CD4-positive, alpha-beta T cell (primary cell): ENCODE measurements at regions not wholly inside any gene's neighbourhood (a gene's known extent, or its start where the extent isn't known, plus 50 kb on each side); places are given as distances from the start of the nearest gene placed in this dataset.

Experiments
- ATAC-seq: fragments of 200-7000 bp; cut with Tn5 transposase; one replicate; pipeline ENCODE4 v1.10.0; 2022; ENCODE audit warnings: mild to moderate bottlenecking; ENCODE audit not compliant: poor library complexity
- CTCF ChIA-PET: fragments of 350-600 bp; sonication (Branson Sonifier 250); formaldehyde crosslinking; loops from one replicate; lab custom pipeline; 2021; ENCODE audit warnings: antibody characterized with exemption, inconsistent platforms; lab: Charles Lee
- POLR2A ChIA-PET: fragments of 350-600 bp; sonication (Branson Sonifier 250); formaldehyde crosslinking; loops from one replicate; lab custom pipeline; 2021; ENCODE audit warnings: antibody characterized with exemption, inconsistent platforms; lab: Charles Lee
- DNase-seq, 14 experiments: peaks; one replicate each; pipeline ENCODE4 v3.0.0-alpha.2; 2013 to 2020; ENCODE audit warnings: mixed read lengths in 2 of 14
- H3K27ac ChIP-seq, 2 donors: one replicate each; pipeline versions ENCODE4 v1.5.1 to v1.7.0; 2013; ENCODE audit warnings: low read length in 2 of 2, low read depth in 1 of 2, mild to moderate bottlenecking in 1 of 2
- H3K27me3 ChIP-seq, 2 experiments: 1 replicate in 1 of 2; 2 replicates in 1 of 2; pipeline versions ENCODE4 v1.6.1 to v1.7.0; 2013; ENCODE audit warnings: low read length in 2 of 2, control low read depth in 1 of 2, mild to moderate bottlenecking in 1 of 2, moderate library complexity in 1 of 2; ENCODE audit not compliant: insufficient read depth in 2 of 2, control insufficient read depth in 1 of 2
- H3K36me3 ChIP-seq: one replicate; pipeline ENCODE4 v1.6.1; 2013; ENCODE audit warnings: low read length, control low read depth; ENCODE audit not compliant: insufficient read depth
- H3K4me1 ChIP-seq: one replicate; pipeline ENCODE4 v1.6.1; 2013; ENCODE audit warnings: low read length, control low read depth; ENCODE audit not compliant: insufficient read depth
- H3K4me3 ChIP-seq: one replicate; pipeline ENCODE4 v1.5.1; 2013; ENCODE audit warnings: mild to moderate bottlenecking, low read length, moderate library complexity
- H3K9me3 ChIP-seq, 2 experiments: 1 replicate in 1 of 2; 2 replicates in 1 of 2; pipeline versions ENCODE4 v1.6.1 to v1.7.0; 2013; ENCODE audit warnings: low read length in 2 of 2, mild to moderate bottlenecking in 2 of 2, control low read depth in 1 of 2, moderate library complexity in 1 of 2; ENCODE audit not compliant: control insufficient read depth in 1 of 2, insufficient read depth in 1 of 2
- H3K27ac Mint-ChIP-seq: one replicate; pipeline ENCODE4 v1.8.0; 2020; ENCODE audit warnings: mixed read lengths
- H3K27me3 Mint-ChIP-seq: one replicate; pipeline ENCODE4 v1.8.0; 2021; ENCODE audit warnings: mixed read lengths
- H3K36me3 Mint-ChIP-seq: one replicate; pipeline ENCODE4 v1.8.0; 2021; ENCODE audit warnings: low read depth, mixed read lengths
- H3K4me1 Mint-ChIP-seq: one replicate; pipeline ENCODE4 v1.8.0; 2021; ENCODE audit warnings: low read depth, mixed read lengths
- H3K4me3 Mint-ChIP-seq: one replicate; pipeline ENCODE4 v1.8.0; 2020; ENCODE audit warnings: mild to moderate bottlenecking, mixed read lengths
- H3K9me3 Mint-ChIP-seq: one replicate; pipeline ENCODE4 v1.8.0; 2020; ENCODE audit warnings: mixed read lengths
- intact Hi-C, 2 experiments: fragments of 100-400 bp; cut with DNase I in 1 of 2; cut with micrococcal nuclease in 1 of 2; formaldehyde crosslinking; loops; one replicate each; pipeline versions ENCODE4 v1.15.1 to v1.9.0; 2023 to 2025; cut with DNase I, micrococcal nuclease
- TF ChIP-seq, protein P1 (sequence below): fragments of 200-600 bp; IDR thresholded peaks from one replicate; pipeline ENCODE4 v1.8.0; 2022; ENCODE audit warnings: antibody characterized with exemption, mild to moderate bottlenecking

DNA sequence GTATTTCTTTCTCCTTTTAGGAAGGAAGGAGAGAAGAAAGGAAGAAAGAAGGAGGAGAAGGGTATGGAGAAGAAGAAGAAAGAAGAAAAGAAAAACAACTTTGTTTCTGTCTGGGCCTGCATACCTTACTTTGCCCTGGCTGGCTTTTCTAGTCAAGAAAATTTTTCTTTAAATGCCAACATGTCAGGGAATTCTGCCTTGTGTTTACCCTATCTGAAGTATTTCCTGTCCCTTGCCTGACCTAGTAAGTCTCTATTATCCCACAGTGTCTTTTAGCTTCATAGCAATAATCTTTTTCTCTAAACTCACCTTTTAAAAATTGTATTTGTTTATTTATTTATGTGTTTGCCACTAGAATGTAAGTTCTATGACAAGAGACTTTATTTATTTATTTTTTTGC, 1864.1 kb downstream of the EFNA5 start:
- POLR2A ChIA-PET: no interaction called here

DNA sequence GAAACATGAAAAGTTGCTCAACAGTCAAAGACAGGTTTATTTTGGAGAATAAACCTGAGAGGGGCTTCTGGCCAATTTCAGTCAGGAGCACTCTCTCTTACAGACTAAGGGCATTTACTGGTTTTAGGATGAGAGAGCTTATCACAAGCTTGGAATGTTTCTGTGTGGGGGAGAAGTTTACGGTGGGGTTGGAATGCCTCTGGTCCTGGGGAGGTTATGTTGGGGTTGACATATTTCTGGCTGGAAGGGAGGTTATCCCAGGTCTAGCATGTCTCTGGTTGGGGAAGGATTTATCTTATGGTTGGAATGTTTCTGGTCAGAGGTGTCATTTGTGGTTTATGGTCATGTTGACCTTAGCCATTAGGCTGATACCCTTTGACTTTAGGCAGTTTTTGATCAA, 1867.3 kb downstream of the EFNA5 start:
- Mint-ChIP-seq H3K4me1 (no peaks in the 10 kb centered on the region), H3K27me3 (no peaks in the 10 kb centered on the region), H3K27ac (no peak overlapping the region), H3K36me3 (no peaks in the 10 kb centered on the region), H3K9me3 (peaks cover 10% of the 10 kb centered on the region), H3K4me3 (no peak overlapping the region)
- TF ChIP-seq, protein P1, sequence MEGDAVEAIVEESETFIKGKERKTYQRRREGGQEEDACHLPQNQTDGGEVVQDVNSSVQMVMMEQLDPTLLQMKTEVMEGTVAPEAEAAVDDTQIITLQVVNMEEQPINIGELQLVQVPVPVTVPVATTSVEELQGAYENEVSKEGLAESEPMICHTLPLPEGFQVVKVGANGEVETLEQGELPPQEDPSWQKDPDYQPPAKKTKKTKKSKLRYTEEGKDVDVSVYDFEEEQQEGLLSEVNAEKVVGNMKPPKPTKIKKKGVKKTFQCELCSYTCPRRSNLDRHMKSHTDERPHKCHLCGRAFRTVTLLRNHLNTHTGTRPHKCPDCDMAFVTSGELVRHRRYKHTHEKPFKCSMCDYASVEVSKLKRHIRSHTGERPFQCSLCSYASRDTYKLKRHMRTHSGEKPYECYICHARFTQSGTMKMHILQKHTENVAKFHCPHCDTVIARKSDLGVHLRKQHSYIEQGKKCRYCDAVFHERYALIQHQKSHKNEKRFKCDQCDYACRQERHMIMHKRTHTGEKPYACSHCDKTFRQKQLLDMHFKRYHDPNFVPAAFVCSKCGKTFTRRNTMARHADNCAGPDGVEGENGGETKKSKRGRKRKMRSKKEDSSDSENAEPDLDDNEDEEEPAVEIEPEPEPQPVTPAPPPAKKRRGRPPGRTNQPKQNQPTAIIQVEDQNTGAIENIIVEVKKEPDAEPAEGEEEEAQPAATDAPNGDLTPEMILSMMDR: no peak
- ATAC-seq: no peak
- H3K27ac ChIP-seq: no peak overlapping the region
- peaks cover 0 to 8% of the 10 kb centered on the region in 2 experiments for H3K9me3 ChIP-seq
- ChIA-PET POLR2A (no interaction called here), CTCF (no interaction called here)
- no peaks in the 10 kb centered on the region for H3K27me3 ChIP-seq
- H3K4me1 ChIP-seq: no peaks in the 10 kb centered on the region
- DNase-seq: no peak
- intact Hi-C loops: no loop called here
- no peaks in the 10 kb centered on the region for H3K36me3 ChIP-seq
- no peak overlapping the region for H3K4me3 ChIP-seq

More for the DNA sequence above, 1864.1 kb downstream of the EFNA5 start:
- no peaks in the 10 kb centered on the region for H3K27me3 Mint-ChIP-seq
- peaks cover 18% of the 10 kb centered on the region for H3K9me3 Mint-ChIP-seq
- no peaks in the 10 kb centered on the region for H3K4me1 ChIP-seq
- no peak overlapping the region for H3K4me3 ChIP-seq
- intact Hi-C loops: no loop called here
- H3K36me3 ChIP-seq: no peaks in the 10 kb centered on the region
- H3K4me3 Mint-ChIP-seq: no peak overlapping the region
- no peak for DNase-seq
- no peaks in the 10 kb centered on the region for H3K27me3 ChIP-seq
- H3K27ac ChIP-seq: no peak overlapping the region
- H3K27ac Mint-ChIP-seq: no peak overlapping the region
- H3K36me3 Mint-ChIP-seq: no peaks in the 10 kb centered on the region
- no peak for ATAC-seq
- CTCF ChIA-PET: no interaction called here
- TF ChIP-seq, protein P1: no peak
- peaks cover under 1 to 4% of the 10 kb centered on the region in 2 experiments for H3K9me3 ChIP-seq
- H3K4me1 Mint-ChIP-seq: no peaks in the 10 kb centered on the region

DNA sequence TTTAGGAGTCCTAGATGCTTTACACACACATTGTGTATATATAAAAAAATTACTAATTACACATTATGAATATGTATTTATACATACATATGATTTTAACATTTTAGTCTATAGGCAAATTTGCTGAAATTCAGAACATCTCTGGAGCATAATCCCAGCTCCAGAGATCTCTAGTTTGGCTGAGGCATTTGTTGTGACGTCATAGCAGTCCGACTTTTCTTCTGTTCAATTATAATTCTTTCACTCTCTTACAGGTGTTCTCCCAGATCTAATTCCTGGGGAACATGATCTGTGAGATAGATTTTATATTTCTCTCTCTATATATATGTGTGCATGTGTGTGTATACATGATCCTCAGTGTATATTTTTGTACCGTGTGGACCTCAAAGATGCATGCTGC, 1876.2 kb downstream of the EFNA5 start:
- no peaks in the 10 kb centered on the region for H3K9me3 ChIP-seq
- H3K36me3 ChIP-seq: no peaks in the 10 kb centered on the region
- Mint-ChIP-seq H3K27ac (no peak overlapping the region), H3K4me3 (no peak overlapping the region), H3K27me3 (no peaks in the 10 kb centered on the region), H3K4me1 (no peaks in the 10 kb centered on the region), H3K9me3 (peaks cover 2% of the 10 kb centered on the region), H3K36me3 (no peaks in the 10 kb centered on the region)
- ChIA-PET CTCF (no interaction called here), POLR2A (no interaction called here)
- DNase-seq (no peak), ATAC-seq (no peak)
- intact Hi-C loops: no loop called here
- no peak overlapping the region for H3K27ac ChIP-seq
- TF ChIP-seq, protein P1: no peak
- H3K27me3 ChIP-seq: no peaks in the 10 kb centered on the region
- no peaks in the 10 kb centered on the region for H3K4me1 ChIP-seq
- H3K4me3 ChIP-seq: no peak overlapping the region
